A549 (cell line): ENCODE measurements at regions not wholly inside any gene's neighbourhood (a gene's known extent, or its start where the extent isn't known, plus 50 kb on each side); places are given as distances from the start of the nearest gene placed in this dataset.

Experiments
- CEBPB ChIP-seq, 2 experiments: fragments of >200 bp in 1 of 2; sonication (Bioruptor Twin) in 1 of 2; formaldehyde crosslinking in 1 of 2; IDR thresholded peaks; 2 replicates each; pipeline ENCODE4 v1.6.1; 2012 to 2016
- CTCF ChIP-seq: fragments of >200 bp; sonication (Bioruptor Twin); formaldehyde crosslinking; IDR thresholded peaks from 3 replicates; pipeline ENCODE4 v1.5.1; 2016
- EP300 ChIP-seq, 2 experiments: fragments of >200 bp; sonication (Bioruptor Twin); formaldehyde crosslinking; IDR thresholded peaks; 2 replicates in 1 of 2; 3 replicates in 1 of 2; pipeline ENCODE4 v1.6.1; 2016 to 2017
- HOXA7 ChIP-seq: fragments of 250-450 bp; sonication (Bioruptor Pico); IDR thresholded peaks from 2 replicates; pipeline ENCODE4 v1.5.0; 2020; ENCODE audit warnings: mild to moderate bottlenecking, moderate library complexity
- PHF8 ChIP-seq: fragments of 200-600 bp; sonication (generic); IDR thresholded peaks from 2 replicates; pipeline ENCODE4 v1.6.1; 2016; ENCODE audit warnings: low read depth, mild to moderate bottlenecking, antibody characterized with exemption, moderate library complexity, borderline replicate concordance
- POLR2A ChIP-seq: IDR thresholded peaks from 2 replicates; pipeline ENCODE4 v1.6.1; 2012; ENCODE audit warnings: mild to moderate bottlenecking, low read length
- REST ChIP-seq: fragments of 200-600 bp; sonication (generic); IDR thresholded peaks from 2 replicates; pipeline ENCODE4 v1.6.1; 2016; ENCODE audit warnings: antibody characterized with exemption, mild to moderate bottlenecking, moderate library complexity

GRCh38 chr12:71262466-71262865 lies 104.7 kb upstream of the TSPAN8 start:
- TF ChIP-seq POLR2A, result no peak
- TF ChIP-seq CTCF, result no peak
- TF ChIP-seq CEBPB (IDR thresholded peaks at IDR 0.05), result no peak
- TF ChIP-seq EP300 (IDR thresholded peaks at IDR 0.05), result no peak
- no peak for TF ChIP-seq REST
- no peak for TF ChIP-seq HOXA7 (CRISPR knock-in tag)
- TF ChIP-seq PHF8, result no peak
